ENCODE measurements at regions not wholly inside any gene's neighbourhood (a gene's known extent, or its start where the extent isn't known, plus 50 kb on each side); places are given as distances from the start of the nearest gene placed in this dataset.

DNA sequence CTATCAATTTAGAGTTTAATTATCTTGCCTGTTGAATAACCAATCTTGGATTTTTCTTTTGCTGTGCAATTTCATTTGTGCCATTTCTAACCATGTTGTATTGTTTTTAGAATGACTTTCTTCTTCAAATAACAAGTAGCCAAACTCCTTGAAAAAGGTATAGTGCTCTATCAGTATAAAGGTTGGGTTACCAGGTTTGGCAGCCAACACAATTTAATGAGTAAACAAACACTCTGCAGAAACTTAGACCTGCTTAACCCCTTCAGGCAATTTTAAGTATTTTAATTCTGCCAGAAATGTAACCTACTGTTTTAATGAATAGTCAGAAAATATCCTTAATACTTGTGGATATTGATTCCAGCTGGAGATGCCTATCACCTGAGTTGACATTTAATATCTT, 299.8 kb downstream of the ARL4A start:
- no peak for DNase-seq (ENCODE audit: low spot score)
- ChIA-PET CTCF (no interaction called here), POLR2A (ENCODE audit: low non-redundant PET) (no interaction called here)
- no peak overlapping the region for H3K27ac ChIP-seq (ENCODE audit: low read depth, low read length, poor library complexity, severe bottlenecking)
- H3K9me3 ChIP-seq (ENCODE audit: low read depth, low read length, poor library complexity, severe bottlenecking) = no peaks in the 10 kb centered on the region
- no peak overlapping the region for H3K4me3 ChIP-seq (ENCODE audit: low read depth, low read length, poor library complexity, severe bottlenecking)
- H3K36me3 ChIP-seq (ENCODE audit: insufficient read depth, low read length, poor library complexity, severe bottlenecking) = no peaks in the 10 kb centered on the region
- BruUV-seq (replicated peaks) = no TSS peak
- no peaks in the 10 kb centered on the region for H3K4me1 ChIP-seq (ENCODE audit: insufficient read depth, low read length, poor library complexity, severe bottlenecking)
- peaks cover 43% of the 10 kb centered on the region for H3K27me3 ChIP-seq (replicated peaks; ENCODE audit: insufficient read depth, low read depth, low read length, poor library complexity)
- TF ChIP-seq, protein P1, sequence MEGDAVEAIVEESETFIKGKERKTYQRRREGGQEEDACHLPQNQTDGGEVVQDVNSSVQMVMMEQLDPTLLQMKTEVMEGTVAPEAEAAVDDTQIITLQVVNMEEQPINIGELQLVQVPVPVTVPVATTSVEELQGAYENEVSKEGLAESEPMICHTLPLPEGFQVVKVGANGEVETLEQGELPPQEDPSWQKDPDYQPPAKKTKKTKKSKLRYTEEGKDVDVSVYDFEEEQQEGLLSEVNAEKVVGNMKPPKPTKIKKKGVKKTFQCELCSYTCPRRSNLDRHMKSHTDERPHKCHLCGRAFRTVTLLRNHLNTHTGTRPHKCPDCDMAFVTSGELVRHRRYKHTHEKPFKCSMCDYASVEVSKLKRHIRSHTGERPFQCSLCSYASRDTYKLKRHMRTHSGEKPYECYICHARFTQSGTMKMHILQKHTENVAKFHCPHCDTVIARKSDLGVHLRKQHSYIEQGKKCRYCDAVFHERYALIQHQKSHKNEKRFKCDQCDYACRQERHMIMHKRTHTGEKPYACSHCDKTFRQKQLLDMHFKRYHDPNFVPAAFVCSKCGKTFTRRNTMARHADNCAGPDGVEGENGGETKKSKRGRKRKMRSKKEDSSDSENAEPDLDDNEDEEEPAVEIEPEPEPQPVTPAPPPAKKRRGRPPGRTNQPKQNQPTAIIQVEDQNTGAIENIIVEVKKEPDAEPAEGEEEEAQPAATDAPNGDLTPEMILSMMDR (conservative IDR thresholded peaks at IDR 0.05; ENCODE audit: low read depth, low read length) = no peak
- no peak for TF ChIP-seq EZH2 (IDR thresholded peaks at IDR 0.05; ENCODE audit: borderline replicate concordance, low read depth, low read length, poor library complexity, severe bottlenecking)
- intact Hi-C loops (cut with micrococcal nuclease; ENCODE audit: unreplicated experiment) = no loop called here

DNA sequence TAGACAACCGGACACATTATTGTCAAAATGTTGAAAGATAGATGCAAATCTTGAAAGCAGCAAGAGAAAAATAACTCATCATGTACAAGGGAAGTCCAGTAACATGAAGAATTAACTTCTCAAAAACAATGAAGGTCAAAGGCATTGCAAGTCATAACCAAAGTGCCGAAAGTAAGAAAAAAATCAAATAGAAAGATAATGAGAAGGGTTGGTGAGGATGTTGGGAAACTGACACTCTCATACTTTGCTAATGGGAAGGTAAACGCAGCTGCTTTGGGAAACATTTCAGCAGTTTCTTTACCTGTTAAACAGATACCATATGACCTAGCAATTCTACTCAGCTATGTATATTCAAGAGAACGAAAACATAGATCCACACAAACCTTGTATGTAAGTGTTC, 303.0 kb downstream of the ARL4A start:
- Histone ChIP-seq H3K4me1 (ENCODE audit: insufficient read depth, low read length, poor library complexity, severe bottlenecking) (no peaks in the 10 kb centered on the region), H3K4me3 (ENCODE audit: low read depth, low read length, poor library complexity, severe bottlenecking) (no peak overlapping the region), H3K36me3 (ENCODE audit: insufficient read depth, low read length, poor library complexity, severe bottlenecking) (no peaks in the 10 kb centered on the region), H3K27me3 (replicated peaks; ENCODE audit: insufficient read depth, low read depth, low read length, poor library complexity) (peaks cover 39% of the 10 kb centered on the region), H3K9me3 (ENCODE audit: low read depth, low read length, poor library complexity, severe bottlenecking) (no peaks in the 10 kb centered on the region), H3K27ac (ENCODE audit: low read depth, low read length, poor library complexity, severe bottlenecking) (no peak overlapping the region)
- BruUV-seq (replicated peaks) = no TSS peak
- intact Hi-C loops (cut with micrococcal nuclease; ENCODE audit: unreplicated experiment) = no loop called here
- ChIA-PET CTCF (no interaction called here), POLR2A (ENCODE audit: low non-redundant PET) (no interaction called here)
- TF ChIP-seq, protein P1 (conservative IDR thresholded peaks at IDR 0.05; ENCODE audit: low read depth, low read length) = no peak
- no peak for TF ChIP-seq EZH2 (IDR thresholded peaks at IDR 0.05; ENCODE audit: borderline replicate concordance, low read depth, low read length, poor library complexity, severe bottlenecking)
- no peak for DNase-seq (ENCODE audit: low spot score)

DNA sequence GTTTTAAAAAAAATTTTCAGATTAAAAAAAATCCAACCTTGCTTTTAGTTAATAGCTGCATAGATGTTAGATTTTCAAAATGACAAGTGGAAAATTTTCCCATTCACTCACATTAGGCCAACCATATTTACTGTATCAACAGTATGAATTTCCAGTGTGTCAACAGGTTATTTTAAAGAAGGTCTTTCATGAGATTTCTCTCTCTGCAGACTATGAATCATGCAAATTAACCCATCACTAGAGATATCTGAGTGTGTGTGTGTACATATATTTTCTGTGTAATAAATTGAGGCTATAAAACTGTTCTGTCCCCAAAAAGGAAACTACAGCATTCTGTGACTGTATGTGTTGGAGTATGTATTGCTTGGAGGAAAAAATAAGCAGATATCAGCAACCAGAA, 305.6 kb downstream of the ARL4A start:
- ChIA-PET POLR2A (ENCODE audit: low non-redundant PET) (interaction anchor here (0.6 kb wide), 1 partner anchor 124 kb away, joined by 3 read pairs; no protein-coding TSS in a partner anchor), CTCF (no interaction called here)
- Histone ChIP-seq H3K4me3 (ENCODE audit: low read depth, low read length, poor library complexity, severe bottlenecking) (no peak overlapping the region), H3K36me3 (ENCODE audit: insufficient read depth, low read length, poor library complexity, severe bottlenecking) (no peaks in the 10 kb centered on the region), H3K27me3 (replicated peaks; ENCODE audit: insufficient read depth, low read depth, low read length, poor library complexity) (peaks cover 18% of the 10 kb centered on the region), H3K4me1 (ENCODE audit: insufficient read depth, low read length, poor library complexity, severe bottlenecking) (no peaks in the 10 kb centered on the region), H3K9me3 (ENCODE audit: low read depth, low read length, poor library complexity, severe bottlenecking) (no peaks in the 10 kb centered on the region), H3K27ac (ENCODE audit: low read depth, low read length, poor library complexity, severe bottlenecking) (no peak overlapping the region)
- no peak for DNase-seq (ENCODE audit: low spot score)
- intact Hi-C loops (cut with micrococcal nuclease; ENCODE audit: unreplicated experiment) = no loop called here
- no peak for TF ChIP-seq EZH2 (IDR thresholded peaks at IDR 0.05; ENCODE audit: borderline replicate concordance, low read depth, low read length, poor library complexity, severe bottlenecking)
- TF ChIP-seq, protein P1 (conservative IDR thresholded peaks at IDR 0.05; ENCODE audit: low read depth, low read length) = no peak
- BruUV-seq (replicated peaks) = no TSS peak
